SK-N-SH treated with all-trans-retinoic acid at 6 μM for 48 hours (cell line): ENCODE measurements at regions not wholly inside any gene's neighbourhood (a gene's known extent, or its start where the extent isn't known, plus 50 kb on each side); places are given as distances from the start of the nearest gene placed in this dataset.

ENCODE experiments used
- TF ChIP-seq, protein P1 (sequence below): fragments of 250-450 bp; sonication (Bioruptor Pico); IDR thresholded peaks from 2 replicates; pipeline ENCODE4 v1.5.0; 2020; ENCODE audit warnings: mild to moderate bottlenecking, moderate library complexity
- TF ChIP-seq, protein P2 (sequence below): fragments of 250-450 bp; sonication (Bioruptor Pico); IDR thresholded peaks from 2 replicates; pipeline ENCODE4 v1.5.1; 2020; ENCODE audit warnings: low read depth, mild to moderate bottlenecking, moderate library complexity
- TF ChIP-seq, protein P3 (sequence below): fragments of 250-450 bp; sonication (Bioruptor Pico); IDR thresholded peaks from 2 replicates; pipeline ENCODE4 v1.8.0; 2021; ENCODE audit warnings: low read depth, mild to moderate bottlenecking, moderate library complexity, borderline replicate concordance

DNA sequence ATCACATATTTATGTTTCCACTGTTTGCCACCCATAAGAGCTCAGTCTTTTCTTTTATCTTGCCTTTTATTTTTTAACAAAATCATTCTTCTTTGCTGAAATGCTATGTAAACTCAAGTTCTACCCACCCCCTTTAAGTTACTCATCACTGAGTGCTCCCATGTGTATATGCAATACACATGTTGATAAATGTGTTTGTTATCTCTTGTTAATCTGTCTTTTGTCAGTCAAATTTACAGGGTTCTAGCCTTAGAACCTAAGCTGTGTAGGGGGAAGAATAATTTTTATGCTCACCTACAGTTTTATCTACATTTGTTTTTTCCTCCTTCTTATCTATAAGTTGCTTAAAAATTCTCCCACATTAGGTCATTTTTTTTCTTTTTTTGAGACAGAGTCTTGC, 1195.9 kb downstream of the ROBO2 start:
- TF ChIP-seq, protein P1, sequence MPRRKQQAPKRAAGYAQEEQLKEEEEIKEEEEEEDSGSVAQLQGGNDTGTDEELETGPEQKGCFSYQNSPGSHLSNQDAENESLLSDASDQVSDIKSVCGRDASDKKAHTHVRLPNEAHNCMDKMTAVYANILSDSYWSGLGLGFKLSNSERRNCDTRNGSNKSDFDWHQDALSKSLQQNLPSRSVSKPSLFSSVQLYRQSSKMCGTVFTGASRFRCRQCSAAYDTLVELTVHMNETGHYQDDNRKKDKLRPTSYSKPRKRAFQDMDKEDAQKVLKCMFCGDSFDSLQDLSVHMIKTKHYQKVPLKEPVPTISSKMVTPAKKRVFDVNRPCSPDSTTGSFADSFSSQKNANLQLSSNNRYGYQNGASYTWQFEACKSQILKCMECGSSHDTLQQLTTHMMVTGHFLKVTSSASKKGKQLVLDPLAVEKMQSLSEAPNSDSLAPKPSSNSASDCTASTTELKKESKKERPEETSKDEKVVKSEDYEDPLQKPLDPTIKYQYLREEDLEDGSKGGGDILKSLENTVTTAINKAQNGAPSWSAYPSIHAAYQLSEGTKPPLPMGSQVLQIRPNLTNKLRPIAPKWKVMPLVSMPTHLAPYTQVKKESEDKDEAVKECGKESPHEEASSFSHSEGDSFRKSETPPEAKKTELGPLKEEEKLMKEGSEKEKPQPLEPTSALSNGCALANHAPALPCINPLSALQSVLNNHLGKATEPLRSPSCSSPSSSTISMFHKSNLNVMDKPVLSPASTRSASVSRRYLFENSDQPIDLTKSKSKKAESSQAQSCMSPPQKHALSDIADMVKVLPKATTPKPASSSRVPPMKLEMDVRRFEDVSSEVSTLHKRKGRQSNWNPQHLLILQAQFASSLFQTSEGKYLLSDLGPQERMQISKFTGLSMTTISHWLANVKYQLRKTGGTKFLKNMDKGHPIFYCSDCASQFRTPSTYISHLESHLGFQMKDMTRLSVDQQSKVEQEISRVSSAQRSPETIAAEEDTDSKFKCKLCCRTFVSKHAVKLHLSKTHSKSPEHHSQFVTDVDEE, result no peak
- TF ChIP-seq, protein P2, sequence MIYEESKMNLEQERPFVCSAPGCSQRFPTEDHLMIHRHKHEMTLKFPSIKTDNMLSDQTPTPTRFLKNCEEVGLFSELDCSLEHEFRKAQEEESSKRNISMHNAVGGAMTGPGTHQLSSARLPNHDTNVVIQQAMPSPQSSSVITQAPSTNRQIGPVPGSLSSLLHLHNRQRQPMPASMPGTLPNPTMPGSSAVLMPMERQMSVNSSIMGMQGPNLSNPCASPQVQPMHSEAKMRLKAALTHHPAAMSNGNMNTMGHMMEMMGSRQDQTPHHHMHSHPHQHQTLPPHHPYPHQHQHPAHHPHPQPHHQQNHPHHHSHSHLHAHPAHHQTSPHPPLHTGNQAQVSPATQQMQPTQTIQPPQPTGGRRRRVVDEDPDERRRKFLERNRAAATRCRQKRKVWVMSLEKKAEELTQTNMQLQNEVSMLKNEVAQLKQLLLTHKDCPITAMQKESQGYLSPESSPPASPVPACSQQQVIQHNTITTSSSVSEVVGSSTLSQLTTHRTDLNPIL (CRISPR knock-in tag), result no peak
- TF ChIP-seq, protein P3, sequence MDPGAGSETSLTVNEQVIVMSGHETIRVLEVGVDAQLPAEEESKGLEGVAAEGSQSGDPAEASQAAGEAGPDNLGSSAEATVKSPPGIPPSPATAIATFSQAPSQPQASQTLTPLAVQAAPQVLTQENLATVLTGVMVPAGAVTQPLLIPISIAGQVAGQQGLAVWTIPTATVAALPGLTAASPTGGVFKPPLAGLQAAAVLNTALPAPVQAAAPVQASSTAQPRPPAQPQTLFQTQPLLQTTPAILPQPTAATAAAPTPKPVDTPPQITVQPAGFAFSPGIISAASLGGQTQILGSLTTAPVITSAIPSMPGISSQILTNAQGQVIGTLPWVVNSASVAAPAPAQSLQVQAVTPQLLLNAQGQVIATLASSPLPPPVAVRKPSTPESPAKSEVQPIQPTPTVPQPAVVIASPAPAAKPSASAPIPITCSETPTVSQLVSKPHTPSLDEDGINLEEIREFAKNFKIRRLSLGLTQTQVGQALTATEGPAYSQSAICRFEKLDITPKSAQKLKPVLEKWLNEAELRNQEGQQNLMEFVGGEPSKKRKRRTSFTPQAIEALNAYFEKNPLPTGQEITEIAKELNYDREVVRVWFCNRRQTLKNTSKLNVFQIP (CRISPR knock-in tag), result no peak
